ENCODE measurements at regions not wholly inside any gene's neighbourhood (a gene's known extent, or its start where the extent isn't known, plus 50 kb on each side); places are given as distances from the start of the nearest gene placed in this dataset.

- TF ChIP-seq CTCF (IDR thresholded peaks at IDR 0.05; ENCODE audit: borderline replicate concordance, extremely low read depth, low read length, poor library complexity, severe bottlenecking) (no peak), EZH2 (IDR thresholded peaks at IDR 0.05; ENCODE audit: borderline replicate concordance, low read depth, low read length, severe bottlenecking) (no peak)
- Histone ChIP-seq H4K20me1 (ENCODE audit: insufficient read depth, low read length) (no peaks in the 10 kb centered on the region), H3K79me2 (ENCODE audit: insufficient read depth, low read length) (no peaks in the 10 kb centered on the region), H3K4me1 (ENCODE audit: insufficient read depth, low read length) (no peaks in the 10 kb centered on the region), H3K4me2 (ENCODE audit: insufficient read depth, low read length) (no peak overlapping the region), H3K27me3 (ENCODE audit: insufficient read depth, low read length, poor library complexity) (peaks cover 2% of the 10 kb centered on the region), H2AFZ (ENCODE audit: low read depth, low read length) (no peak overlapping the region), H3K4me3 (ENCODE audit: low read depth in 1 of 2, low read length in 2 of 2) (no peak overlapping the region), H3K36me3 (ENCODE audit: insufficient read depth, low read length) (no peaks in the 10 kb centered on the region), H3K9ac (ENCODE audit: low read depth, low read length) (no peak overlapping the region), H3K27ac (ENCODE audit: low read length) (no peak overlapping the region), H3K9me3 (ENCODE audit: insufficient read depth, low read length, severe bottlenecking) (no peaks in the 10 kb centered on the region)
- no peak for DNase-seq
- no peak for ATAC-seq (ENCODE audit: insufficient read depth, low read depth)
Measured at GRCh38 chr14:87676814-87677437, 316.1 kb downstream of the GALC start.

- ATAC-seq (ENCODE audit: insufficient read depth, low read depth) (no peak), DNase-seq (no peak)
- Histone ChIP-seq H3K4me1 (ENCODE audit: insufficient read depth, low read length) (no peaks in the 10 kb centered on the region), H3K4me2 (ENCODE audit: insufficient read depth, low read length) (no peak overlapping the region), H3K27ac (ENCODE audit: low read length) (no peak overlapping the region), H3K9ac (ENCODE audit: low read depth, low read length) (no peak overlapping the region), H3K4me3 (ENCODE audit: low read depth in 1 of 2, low read length in 2 of 2) (no peak overlapping the region), H3K27me3 (ENCODE audit: insufficient read depth, low read length, poor library complexity) (no peaks in the 10 kb centered on the region), H3K79me2 (ENCODE audit: insufficient read depth, low read length) (no peaks in the 10 kb centered on the region), H3K36me3 (ENCODE audit: insufficient read depth, low read length) (no peaks in the 10 kb centered on the region), H4K20me1 (ENCODE audit: insufficient read depth, low read length) (no peaks in the 10 kb centered on the region), H2AFZ (ENCODE audit: low read depth, low read length) (no peak overlapping the region), H3K9me3 (ENCODE audit: insufficient read depth, low read length, severe bottlenecking) (no peaks in the 10 kb centered on the region)
- TF ChIP-seq EZH2 (IDR thresholded peaks at IDR 0.05; ENCODE audit: borderline replicate concordance, low read depth, low read length, severe bottlenecking) (no peak), CTCF (IDR thresholded peaks at IDR 0.05; ENCODE audit: borderline replicate concordance, extremely low read depth, low read length, poor library complexity, severe bottlenecking) (no peak)
Measured at GRCh38 chr14:87667659-87668058, 325.3 kb downstream of the GALC start.

GRCh38 chr14:87656315-87656714 lies 336.7 kb downstream of the GALC start:
- TF ChIP-seq EZH2 (IDR thresholded peaks at IDR 0.05; ENCODE audit: borderline replicate concordance, low read depth, low read length, severe bottlenecking) (no peak), CTCF (IDR thresholded peaks at IDR 0.05; ENCODE audit: borderline replicate concordance, extremely low read depth, low read length, poor library complexity, severe bottlenecking) (no peak)
- H3K36me3 ChIP-seq (ENCODE audit: insufficient read depth, low read length) = no peaks in the 10 kb centered on the region
- no peak overlapping the region for H3K4me3 ChIP-seq (ENCODE audit: low read depth in 1 of 2, low read length in 2 of 2)
- no peaks in the 10 kb centered on the region for H4K20me1 ChIP-seq (ENCODE audit: insufficient read depth, low read length)
- H3K27me3 ChIP-seq (ENCODE audit: insufficient read depth, low read length, poor library complexity) = no peaks in the 10 kb centered on the region
- no peaks in the 10 kb centered on the region for H3K4me1 ChIP-seq (ENCODE audit: insufficient read depth, low read length)
- DNase-seq (no peak), ATAC-seq (ENCODE audit: insufficient read depth, low read depth) (no peak)
- no peak overlapping the region for H3K9ac ChIP-seq (ENCODE audit: low read depth, low read length)
- H2AFZ ChIP-seq (ENCODE audit: low read depth, low read length) = no peak overlapping the region
- H3K27ac ChIP-seq (ENCODE audit: low read length) = no peak overlapping the region
- H3K9me3 ChIP-seq (ENCODE audit: insufficient read depth, low read length, severe bottlenecking) = peaks cover 3% of the 10 kb centered on the region
- no peak overlapping the region for H3K4me2 ChIP-seq (ENCODE audit: insufficient read depth, low read length)
- no peaks in the 10 kb centered on the region for H3K79me2 ChIP-seq (ENCODE audit: insufficient read depth, low read length)
